HG03457 (cell line): ENCODE measurements at regions not wholly inside any gene's neighbourhood (a gene's known extent, or its start where the extent isn't known, plus 50 kb on each side); places are given as distances from the start of the nearest gene placed in this dataset.

Experiments used
- ATAC-seq: cut with Tn5 transposase; IDR thresholded peaks from one replicate; pipeline ENCODE4 v1.9.1; 2021; ENCODE audit warnings: moderate number of reproducible peaks; ENCODE audit not compliant: unreplicated experiment

DNA sequence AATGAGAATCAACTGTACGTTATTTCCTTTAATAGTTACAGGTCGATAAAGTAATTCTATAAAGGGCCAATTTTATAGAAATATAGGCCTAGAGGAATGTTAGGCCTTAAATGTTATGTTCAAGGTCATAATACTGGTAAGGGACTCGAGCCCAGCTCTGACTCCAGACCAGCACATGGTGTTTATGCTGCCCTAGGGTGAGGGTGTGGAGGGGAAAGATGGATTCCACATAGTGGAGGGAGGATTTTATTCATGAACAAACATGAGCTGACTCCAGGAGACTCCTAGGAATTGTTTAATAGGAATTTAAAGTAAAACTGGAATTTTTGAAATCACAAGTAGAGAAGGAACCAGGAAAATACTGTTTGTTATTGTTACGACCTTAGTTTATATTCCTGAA is 139.9 kb downstream of the LACC1 start:
- ATAC-seq: no peak

GRCh38 chr13:44021422-44021821 is 141.7 kb downstream of the LACC1 start:
- ATAC-seq: no peak

GRCh38 chr13:44022196-44022595 is 142.5 kb downstream of the LACC1 start:
- no peak for ATAC-seq

DNA sequence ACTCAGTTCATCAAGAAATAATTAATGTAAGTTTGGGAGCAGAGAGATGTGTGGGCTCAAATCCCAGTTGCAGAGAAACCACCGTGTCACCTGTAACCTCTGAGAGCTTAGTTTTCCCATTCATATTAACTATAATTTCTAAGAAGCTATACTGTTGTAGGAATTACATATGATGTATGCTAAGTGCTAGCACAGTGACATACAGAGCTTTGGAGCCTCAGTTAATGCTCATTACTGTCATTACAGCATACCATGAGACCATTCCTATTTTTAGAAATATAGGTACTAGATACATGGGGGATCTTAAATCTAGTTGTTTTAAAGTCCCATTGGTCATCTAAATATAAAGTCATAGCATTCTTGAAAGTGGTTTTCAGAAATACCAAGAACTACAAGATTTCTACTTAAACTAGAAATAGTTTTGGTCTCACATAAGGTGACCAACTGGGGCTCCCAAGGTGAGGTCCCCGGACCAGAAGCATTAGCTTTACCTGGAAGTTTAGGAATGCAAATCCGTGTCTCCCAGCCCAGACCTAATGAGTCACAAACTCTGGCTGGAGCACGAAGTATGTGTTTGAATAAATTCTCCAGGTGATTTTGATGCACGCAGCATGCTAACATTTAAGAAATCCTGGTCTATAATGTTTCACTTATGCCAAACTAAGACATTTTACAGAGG is 144.6 kb downstream of the LACC1 start:
- no peak for ATAC-seq

DNA sequence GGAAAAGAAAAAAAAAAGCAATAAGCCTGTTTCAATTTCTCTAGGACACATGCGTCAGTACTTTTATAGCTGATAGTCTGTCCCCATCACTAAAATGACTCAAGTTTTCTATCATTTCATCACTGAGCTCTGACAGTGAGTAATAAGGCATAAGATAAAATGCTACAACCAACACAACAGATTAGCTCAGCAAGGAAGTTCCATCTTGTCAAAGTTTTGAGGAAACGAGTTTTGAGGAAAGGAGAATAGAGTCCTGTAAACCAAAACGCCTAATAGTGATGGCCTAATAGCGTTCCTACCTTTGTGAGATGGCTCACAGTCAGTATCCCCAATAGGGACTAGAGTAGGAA is 145.1 kb downstream of the LACC1 start:
- no peak for ATAC-seq

GRCh38 chr13:44026194-44026593 is 146.5 kb downstream of the LACC1 start:
- no peak for ATAC-seq

DNA sequence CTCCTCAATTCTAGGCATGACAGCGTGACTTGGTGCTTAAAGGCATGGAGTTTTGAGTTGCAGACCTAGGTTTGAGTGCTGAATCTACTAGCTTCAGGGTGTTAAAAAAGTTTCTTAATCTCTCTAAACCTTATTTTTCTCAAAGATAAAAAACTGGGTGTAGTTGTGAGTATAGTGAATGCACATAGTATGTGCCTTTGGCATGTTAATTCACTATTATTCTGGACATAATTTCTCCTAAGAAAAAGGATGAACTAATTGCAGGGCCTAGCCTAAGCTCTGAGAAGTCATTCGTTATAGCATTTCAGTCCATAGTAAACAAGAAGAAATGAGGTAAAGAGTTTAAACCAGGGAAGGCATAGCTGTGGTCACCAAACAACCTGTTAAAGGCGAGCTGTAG is 149.0 kb downstream of the LACC1 start:
- no peak for ATAC-seq

- ATAC-seq: no peak
These were observed 150.9 kb downstream of the LACC1 start for GRCh38 chr13:44030615-44031014.

DNA sequence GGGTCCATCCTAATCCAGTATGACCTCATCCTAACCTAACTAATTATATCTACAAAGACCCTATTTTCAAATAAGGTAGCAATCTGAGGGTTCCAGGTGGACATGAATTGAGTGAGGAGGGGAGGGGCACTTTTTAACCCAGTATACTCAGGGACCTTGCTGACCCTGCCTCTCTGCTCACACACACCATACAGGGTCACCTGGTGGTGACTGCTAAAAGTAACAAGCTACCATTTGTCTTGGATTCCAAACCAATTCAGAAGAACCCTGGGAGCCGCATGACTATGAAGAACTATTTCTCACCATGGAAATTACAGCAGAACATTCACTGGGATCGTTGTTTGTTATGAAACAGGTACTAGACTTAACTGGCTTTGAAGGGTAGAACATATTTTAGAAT is 151.9 kb downstream of the LACC1 start:
- ATAC-seq: no peak

- ATAC-seq: no peak
These were observed 153.1 kb downstream of the LACC1 start for GRCh38 chr13:44032802-44033201.

DNA sequence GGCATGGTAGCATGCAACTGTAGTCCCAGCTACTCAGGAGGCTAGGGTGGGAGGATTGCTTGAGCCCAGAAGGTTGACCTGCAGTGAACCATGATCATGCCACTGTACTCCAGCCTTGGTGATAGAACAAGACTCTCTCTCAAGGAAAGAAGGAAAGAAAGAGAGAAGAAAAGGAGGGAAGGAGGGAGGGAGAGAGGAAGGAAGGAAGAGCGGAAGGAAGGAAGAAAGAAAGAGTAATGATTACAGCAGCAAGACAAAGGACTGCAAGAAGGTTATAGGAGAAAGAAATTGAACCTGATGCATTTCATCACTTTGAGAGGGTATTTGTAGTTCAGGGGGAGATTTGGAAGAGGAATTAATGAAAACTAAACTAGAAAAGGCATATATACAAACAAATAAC is 155.7 kb downstream of the LACC1 start:
- ATAC-seq: no peak

GRCh38 chr13:44040070-44040817 is 160.5 kb downstream of the LACC1 start:
- ATAC-seq: no peak

DNA sequence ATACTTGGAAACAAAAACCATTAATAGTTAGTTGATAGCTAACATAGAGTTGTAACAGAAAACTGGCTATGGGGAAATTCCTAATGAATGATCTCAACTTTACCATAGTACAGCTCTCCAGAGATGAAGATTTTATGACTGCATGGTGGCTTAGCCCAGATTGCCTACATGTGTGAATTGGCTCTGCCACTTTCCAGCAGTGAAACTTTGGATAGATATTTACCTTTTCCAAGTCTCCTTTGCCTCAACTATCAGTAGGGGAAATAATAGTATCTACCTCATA is 161.1 kb downstream of the LACC1 start:
- no peak for ATAC-seq

- ATAC-seq: no peak
These were observed 165.0 kb downstream of the LACC1 start for GRCh38 chr13:44044547-44045179.

DNA sequence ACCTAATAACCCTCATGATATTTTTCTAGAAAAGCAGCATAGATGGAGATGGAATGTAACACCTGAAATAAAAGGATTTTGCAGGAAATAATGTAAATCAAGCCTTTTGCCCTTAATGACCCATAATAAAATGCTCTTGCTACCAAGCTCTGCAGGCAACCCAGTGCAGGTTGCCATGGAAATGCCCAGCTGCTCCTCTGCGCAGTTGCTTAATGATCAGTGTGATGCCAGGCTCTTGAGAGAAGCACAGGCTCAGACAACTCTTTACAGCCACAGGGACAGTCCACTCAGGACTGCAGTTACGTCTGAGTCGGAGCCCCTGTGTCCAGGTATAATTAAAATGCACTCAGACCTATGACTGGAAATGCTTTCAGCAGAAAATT is 165.5 kb downstream of the LACC1 start:
- no peak for ATAC-seq

- no peak for ATAC-seq
These were observed 166.7 kb downstream of the LACC1 start for GRCh38 chr13:44046428-44046827.

GRCh38 chr13:44048326-44048725 is 168.6 kb downstream of the LACC1 start:
- ATAC-seq: no peak

GRCh38 chr13:44049081-44049945 is 169.6 kb downstream of the LACC1 start:
- ATAC-seq: no peak

- no peak for ATAC-seq
These were observed 170.9 kb downstream of the LACC1 start for GRCh38 chr13:44050450-44051063.

DNA sequence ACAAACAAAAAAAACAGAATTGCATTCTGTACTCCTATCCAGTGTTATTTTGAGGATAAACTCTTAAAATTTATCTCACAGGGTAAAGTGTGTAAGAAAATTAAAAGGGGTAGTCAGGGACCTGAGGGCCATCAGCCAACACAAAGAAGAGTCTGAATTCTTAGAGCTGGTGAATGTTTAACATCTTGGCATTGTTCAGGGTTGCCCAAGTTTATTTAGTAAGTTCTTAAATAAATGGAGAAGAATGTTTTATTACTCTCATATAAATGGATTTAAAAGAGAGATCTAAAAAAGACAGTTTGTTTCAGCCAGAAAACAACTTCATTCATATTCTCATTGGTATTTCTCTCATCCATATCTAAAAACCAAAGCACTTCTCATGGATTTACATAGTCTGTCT is 171.7 kb downstream of the LACC1 start:
- ATAC-seq: no peak
